ENCODE measurements at regions not wholly inside any gene's neighbourhood (a gene's known extent, or its start where the extent isn't known, plus 50 kb on each side); places are given as distances from the start of the nearest gene placed in this dataset.
"Not testable (repeated sequence)": the region's sequence is repeated elsewhere in the genome, so short reads cannot be mapped to it uniquely, and the experiment has no call there.

DNA sequence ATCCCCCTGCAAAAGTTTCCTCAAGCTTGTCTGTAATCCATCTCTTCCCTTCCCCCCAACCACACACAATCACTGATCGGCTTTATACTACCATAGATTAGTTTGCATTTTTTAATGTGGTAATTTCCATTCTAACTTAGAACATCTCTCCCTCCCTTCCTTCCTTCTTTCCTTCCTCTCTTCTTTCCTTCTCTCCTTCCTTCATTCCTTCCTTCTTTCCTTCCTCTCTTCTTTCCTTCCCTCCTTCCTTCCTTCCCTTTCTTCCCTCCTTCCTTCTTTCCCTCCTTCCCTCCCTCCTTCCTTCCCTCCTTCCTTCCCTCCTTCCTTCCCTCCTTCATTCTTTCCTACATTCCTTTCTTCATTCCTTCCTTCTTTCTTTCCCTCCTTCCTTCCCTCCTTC, 166.2 kb upstream of the MSX2 start:
- H3K4me3 ChIP-seq (replicated peaks; ENCODE audit: low read depth, low read length) = no peak overlapping the region
- TF ChIP-seq, protein P1, sequence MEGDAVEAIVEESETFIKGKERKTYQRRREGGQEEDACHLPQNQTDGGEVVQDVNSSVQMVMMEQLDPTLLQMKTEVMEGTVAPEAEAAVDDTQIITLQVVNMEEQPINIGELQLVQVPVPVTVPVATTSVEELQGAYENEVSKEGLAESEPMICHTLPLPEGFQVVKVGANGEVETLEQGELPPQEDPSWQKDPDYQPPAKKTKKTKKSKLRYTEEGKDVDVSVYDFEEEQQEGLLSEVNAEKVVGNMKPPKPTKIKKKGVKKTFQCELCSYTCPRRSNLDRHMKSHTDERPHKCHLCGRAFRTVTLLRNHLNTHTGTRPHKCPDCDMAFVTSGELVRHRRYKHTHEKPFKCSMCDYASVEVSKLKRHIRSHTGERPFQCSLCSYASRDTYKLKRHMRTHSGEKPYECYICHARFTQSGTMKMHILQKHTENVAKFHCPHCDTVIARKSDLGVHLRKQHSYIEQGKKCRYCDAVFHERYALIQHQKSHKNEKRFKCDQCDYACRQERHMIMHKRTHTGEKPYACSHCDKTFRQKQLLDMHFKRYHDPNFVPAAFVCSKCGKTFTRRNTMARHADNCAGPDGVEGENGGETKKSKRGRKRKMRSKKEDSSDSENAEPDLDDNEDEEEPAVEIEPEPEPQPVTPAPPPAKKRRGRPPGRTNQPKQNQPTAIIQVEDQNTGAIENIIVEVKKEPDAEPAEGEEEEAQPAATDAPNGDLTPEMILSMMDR (IDR thresholded peaks at IDR 0.05; ENCODE audit: low read depth, low read length, missing control alignments) = no peak
- DNase-seq (ENCODE audit: extremely low read depth, low read depth) = no peak

DNA sequence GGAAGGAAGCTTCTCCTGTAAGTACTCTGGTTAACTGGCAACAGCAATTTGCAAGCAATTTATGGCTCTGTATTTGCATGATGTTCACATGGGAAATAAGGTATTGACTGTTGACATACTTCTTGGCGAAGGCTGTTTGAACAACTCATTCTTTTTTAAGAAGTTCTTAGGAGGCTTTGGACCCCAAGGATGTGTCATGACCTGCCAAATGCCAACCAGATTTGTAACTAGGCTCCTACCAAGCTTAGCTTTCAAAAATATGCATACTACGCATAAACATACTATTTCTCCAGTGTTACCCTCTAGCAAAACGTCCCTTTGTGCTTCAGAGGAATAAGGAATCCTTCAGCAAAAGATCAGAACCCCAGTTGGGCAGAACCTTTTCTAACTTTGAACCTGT, 165.2 kb upstream of the MSX2 start:
- no peak overlapping the region for H3K4me3 ChIP-seq (replicated peaks; ENCODE audit: low read depth, low read length)
- DNase-seq (ENCODE audit: extremely low read depth, low read depth) = no peak
- TF ChIP-seq, protein P1 (IDR thresholded peaks at IDR 0.05; ENCODE audit: low read depth, low read length, missing control alignments) = no peak

DNA sequence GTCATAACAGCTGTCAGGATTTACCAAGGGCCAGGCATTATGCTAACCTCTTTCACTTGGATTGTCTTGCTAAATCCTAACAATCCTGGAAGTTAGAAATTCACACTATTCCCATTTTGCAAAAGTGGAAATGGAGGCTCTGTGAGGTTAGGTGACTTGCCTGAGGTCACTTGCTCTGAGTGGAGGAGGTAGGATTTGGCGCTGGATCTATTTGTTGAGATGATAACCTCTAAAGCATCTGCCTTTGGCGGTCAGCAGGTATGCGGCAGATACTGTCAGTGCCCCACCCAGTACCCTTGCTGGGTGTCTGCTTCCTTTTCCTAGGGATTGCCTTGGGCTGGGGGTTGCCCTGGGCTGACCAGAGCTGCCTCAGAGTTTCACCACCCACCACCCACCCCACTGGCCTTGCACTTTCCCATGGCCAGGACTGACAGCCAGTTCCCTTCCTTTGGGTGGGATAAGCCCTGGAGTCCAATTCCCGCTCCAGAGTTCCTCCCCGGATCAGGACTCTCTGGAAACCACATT, 164.8 kb upstream of the MSX2 start:
- TF ChIP-seq, protein P1 (IDR thresholded peaks at IDR 0.05; ENCODE audit: low read depth, low read length, missing control alignments) = no peak
- DNase-seq (ENCODE audit: extremely low read depth, low read depth) = no peak
- H3K4me3 ChIP-seq (replicated peaks; ENCODE audit: low read depth, low read length) = no peak overlapping the region

DNA sequence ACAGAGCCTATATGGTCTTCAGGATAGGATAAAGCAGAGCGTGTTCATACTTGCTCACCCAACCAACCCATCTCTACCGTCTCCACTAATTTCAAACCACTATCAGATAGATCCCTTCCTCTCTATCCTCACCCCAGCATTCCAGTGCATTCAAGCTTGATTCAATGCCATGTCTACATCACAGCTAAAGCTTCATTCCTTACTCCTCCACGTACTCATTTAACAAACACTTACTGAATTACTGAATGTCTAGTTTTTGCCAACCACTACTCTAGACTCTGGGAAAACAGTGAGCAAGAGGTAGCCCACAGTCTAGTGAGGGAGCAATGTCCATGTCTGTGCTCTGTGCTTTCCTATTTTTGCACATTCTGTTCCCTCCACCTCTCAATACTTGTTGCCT, 163.5 kb upstream of the MSX2 start:
- no peak overlapping the region for H3K4me3 ChIP-seq (replicated peaks; ENCODE audit: low read depth, low read length)
- TF ChIP-seq, protein P1 (IDR thresholded peaks at IDR 0.05; ENCODE audit: low read depth, low read length, missing control alignments) = no peak
- DNase-seq (ENCODE audit: extremely low read depth, low read depth) = no peak

DNA sequence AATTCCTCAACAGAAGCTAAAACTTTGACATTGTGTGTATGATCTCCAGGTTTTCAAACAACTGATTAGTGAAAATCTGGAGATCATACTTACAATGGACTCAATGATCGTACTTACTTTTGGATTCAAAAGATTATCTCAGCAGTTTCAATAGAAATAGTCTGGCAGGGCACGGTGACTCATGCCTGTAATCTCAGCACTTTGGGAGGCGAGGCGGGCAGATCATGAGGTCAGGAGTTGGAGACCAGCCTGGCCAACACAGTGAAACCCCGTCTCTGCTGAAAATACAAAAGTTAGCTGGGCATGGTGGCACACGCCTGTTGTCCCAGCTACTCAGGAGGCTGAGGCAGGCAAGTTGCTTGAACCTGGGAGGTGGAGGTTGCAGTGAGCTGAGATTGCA, 161.3 kb upstream of the MSX2 start:
- H3K4me3 ChIP-seq (replicated peaks; ENCODE audit: low read depth, low read length); DNase-seq (ENCODE audit: extremely low read depth, low read depth): not testable (repeated sequence)

GRCh38 chr5:174563899-174564298, 160.5 kb upstream of the MSX2 start:
- DNase-seq (ENCODE audit: extremely low read depth, low read depth) = no peak
- TF ChIP-seq, protein P1 (IDR thresholded peaks at IDR 0.05; ENCODE audit: low read depth, low read length, missing control alignments) = no peak
- no peak overlapping the region for H3K4me3 ChIP-seq (replicated peaks; ENCODE audit: low read depth, low read length)

DNA sequence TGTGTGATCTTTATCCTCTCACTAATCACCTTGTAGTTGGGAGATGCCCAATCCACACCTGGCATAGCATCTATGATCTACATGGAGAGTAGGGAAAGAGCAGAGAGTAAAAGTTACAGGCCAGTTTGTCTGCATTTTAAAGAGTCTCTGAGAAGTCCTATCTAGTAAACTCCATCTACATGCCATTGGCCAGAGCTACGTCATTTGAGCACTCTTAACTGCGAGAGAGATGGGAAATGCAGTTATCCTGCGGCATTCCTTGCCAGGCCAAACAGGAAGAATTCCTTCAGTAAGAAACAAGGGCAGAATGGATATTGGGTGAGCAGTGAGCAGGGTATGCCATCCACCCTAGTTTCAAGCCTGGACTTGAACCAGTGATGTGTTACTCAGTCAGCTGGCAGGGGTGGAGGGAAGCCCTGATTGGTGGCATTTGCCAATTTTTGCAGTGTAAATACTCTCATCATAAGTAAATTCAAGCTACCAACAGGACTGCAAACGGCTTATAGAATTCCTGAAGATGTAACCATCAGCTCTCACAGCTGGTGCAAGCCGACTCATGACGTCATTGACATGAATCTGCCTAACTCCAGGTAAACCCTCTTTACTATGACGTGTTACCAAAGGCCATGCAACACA, 156.8 kb upstream of the MSX2 start:
- DNase-seq (ENCODE audit: extremely low read depth, low read depth) = no peak
- TF ChIP-seq, protein P1 (IDR thresholded peaks at IDR 0.05; ENCODE audit: low read depth, low read length, missing control alignments) = no peak
- H3K4me3 ChIP-seq (replicated peaks; ENCODE audit: low read depth, low read length) = no peak overlapping the region

All from HFF-Myc (cell line).